Suprapubic skin (tissue), 3 donors: ENCODE measurements at regions not wholly inside any gene's neighbourhood (a gene's known extent, or its start where the extent isn't known, plus 50 kb on each side); places are given as distances from the start of the nearest gene placed in this dataset.

Source experiments
- CTCF ChIP-seq, 2 donors: fragments of 200-600 bp in 1 of 2; fragments of 450-650 bp in 1 of 2; sonication (generic) in 1 of 2; IDR thresholded peaks; one replicate each; pipeline ENCODE4 v1.5.1; 2016 to 2019; ENCODE audit warnings: antibody characterized with exemption in 2 of 2, mild to moderate bottlenecking in 1 of 2, moderate library complexity in 1 of 2
- EP300 ChIP-seq: sonication (generic); formaldehyde crosslinking; IDR thresholded peaks from one replicate; pipeline ENCODE4 v1.6.1; 2017; ENCODE audit warnings: antibody characterized with exemption

GRCh38 chr3:48070030-48070429 lies 53.8 kb upstream of the MAP4 start:
- TF ChIP-seq CTCF (IDR thresholded peaks at IDR 0.05) (no peak), EP300 (no peak)
